Mucosa of rectum (tissue), 2 donors: ENCODE measurements at regions not wholly inside any gene's neighbourhood (a gene's known extent, or its start where the extent isn't known, plus 50 kb on each side); places are given as distances from the start of the nearest gene placed in this dataset.
"Not testable (repeated sequence)": the region's sequence is repeated elsewhere in the genome, so short reads cannot be mapped to it uniquely, and the experiment has no call there.

ENCODE experiments used
- H3K27ac ChIP-seq, 2 donors: one replicate each; pipeline ENCODE4 v1.7.0; 2013; ENCODE audit warnings: inconsistent platforms in 2 of 2, low read depth in 2 of 2, low read length in 2 of 2
- H3K27me3 ChIP-seq, 2 donors: one replicate each; pipeline ENCODE4 v1.7.0; 2013; ENCODE audit warnings: low read length in 2 of 2; ENCODE audit not compliant: control insufficient read depth in 2 of 2, insufficient read depth in 2 of 2
- H3K36me3 ChIP-seq, 2 donors: one replicate each; pipeline ENCODE4 v1.7.0; 2013; ENCODE audit warnings: low read length in 2 of 2; ENCODE audit not compliant: control insufficient read depth in 2 of 2, insufficient read depth in 2 of 2
- H3K4me1 ChIP-seq, 2 donors: one replicate each; pipeline ENCODE4 v1.7.0; 2013; ENCODE audit warnings: low read length in 2 of 2, mild to moderate bottlenecking in 1 of 2; ENCODE audit not compliant: control insufficient read depth in 2 of 2, insufficient read depth in 2 of 2
- H3K4me3 ChIP-seq, 2 donors: one replicate each; pipeline ENCODE4 v1.7.0; 2013; ENCODE audit warnings: low read length in 2 of 2
- H3K9ac ChIP-seq, 2 donors: one replicate each; pipeline ENCODE4 v1.7.0; 2013; ENCODE audit warnings: low read length in 2 of 2, low read depth in 1 of 2, mild to moderate bottlenecking in 1 of 2
- H3K9me3 ChIP-seq, 2 donors: one replicate each; pipeline ENCODE4 v1.7.0; 2013; ENCODE audit warnings: low read length in 2 of 2; ENCODE audit not compliant: control insufficient read depth in 2 of 2
- donor health status: healthy.
- donor health status: Normal muscosa, but diverticular disease.

- H3K27ac ChIP-seq, H3K9ac ChIP-seq, H3K9me3 ChIP-seq: not testable (repeated sequence)
Measured at GRCh38 chr17:27365329-27365945, 71.5 kb downstream of the WSB1 start.

DNA sequence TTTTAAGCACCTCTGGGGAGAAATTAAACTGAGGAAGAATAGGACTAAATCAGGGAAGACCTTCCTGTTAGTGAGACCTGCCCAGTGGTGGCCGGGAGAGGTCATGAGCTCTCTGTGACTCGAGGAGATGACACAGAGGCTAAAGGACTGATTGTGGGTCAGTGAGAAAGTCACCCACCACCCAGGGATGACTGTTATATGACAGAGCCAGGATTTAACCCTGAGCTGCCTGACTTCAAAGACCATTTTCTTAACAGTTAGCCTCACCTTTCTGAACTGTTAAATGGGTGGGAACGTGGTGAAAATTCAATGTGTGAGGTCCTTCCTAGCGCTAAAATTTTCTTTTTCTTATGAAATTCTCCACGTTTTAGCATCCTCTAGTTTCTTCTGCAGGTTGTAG lies 72.5 kb downstream of the WSB1 start:
- H3K4me1 ChIP-seq: no peaks in the 10 kb centered on the region
- no peaks in the 10 kb centered on the region for H3K36me3 ChIP-seq
- H3K27me3 ChIP-seq: no peaks in the 10 kb centered on the region
- H3K4me3 ChIP-seq: no peak overlapping the region
- no peak overlapping the region for H3K27ac ChIP-seq
- no peak overlapping the region for H3K9ac ChIP-seq
- no peaks in the 10 kb centered on the region for H3K9me3 ChIP-seq

More at GRCh38 chr17:27365329-27365945, 71.5 kb downstream of the WSB1 start:
- not testable (repeated sequence) for H3K36me3 ChIP-seq, H3K4me1 ChIP-seq, H3K27me3 ChIP-seq, H3K4me3 ChIP-seq

- Histone ChIP-seq H3K9ac (no peak overlapping the region), H3K4me3 (no peak overlapping the region), H3K36me3 (no peaks in the 10 kb centered on the region), H3K9me3 (no peaks in the 10 kb centered on the region), H3K27me3 (no peaks in the 10 kb centered on the region), H3K4me1 (no peaks in the 10 kb centered on the region), H3K27ac (no peak overlapping the region)
Measured at GRCh38 chr17:27367121-27367981, 73.4 kb downstream of the WSB1 start.

GRCh38 chr17:27368151-27368795 lies 74.4 kb downstream of the WSB1 start:
- Histone ChIP-seq H3K27ac (no peak overlapping the region), H3K4me1 (no peaks in the 10 kb centered on the region), H3K9ac (no peak overlapping the region), H3K27me3 (no peaks in the 10 kb centered on the region), H3K4me3 (no peak overlapping the region), H3K9me3 (no peaks in the 10 kb centered on the region), H3K36me3 (no peaks in the 10 kb centered on the region)

GRCh38 chr17:27368980-27369379 lies 75.1 kb downstream of the WSB1 start:
- Histone ChIP-seq H3K27me3 (no peaks in the 10 kb centered on the region), H3K36me3 (no peaks in the 10 kb centered on the region), H3K9ac (no peak overlapping the region), H3K4me3 (no peak overlapping the region), H3K4me1 (no peaks in the 10 kb centered on the region), H3K9me3 (no peaks in the 10 kb centered on the region), H3K27ac (no peak overlapping the region)

- no peak overlapping the region for H3K9ac ChIP-seq
- no peaks in the 10 kb centered on the region for H3K27me3 ChIP-seq
- H3K4me1 ChIP-seq: no peaks in the 10 kb centered on the region
- no peaks in the 10 kb centered on the region for H3K36me3 ChIP-seq
- H3K4me3 ChIP-seq: no peak overlapping the region
- no peak overlapping the region for H3K27ac ChIP-seq
- no peaks in the 10 kb centered on the region for H3K9me3 ChIP-seq
Measured at GRCh38 chr17:27370776-27371175, 76.9 kb downstream of the WSB1 start.

- H3K4me3 ChIP-seq, H3K27ac ChIP-seq, H3K4me1 ChIP-seq, H3K36me3 ChIP-seq, H3K9me3 ChIP-seq, H3K27me3 ChIP-seq, H3K9ac ChIP-seq: not testable (repeated sequence)
Measured at GRCh38 chr17:27373695-27374094, 79.8 kb downstream of the WSB1 start.

- no peaks in the 10 kb centered on the region for H3K27me3 ChIP-seq
- peaks cover 0 to 2% of the 10 kb centered on the region in 2 donors for H3K4me1 ChIP-seq
- no peaks in the 10 kb centered on the region for H3K9me3 ChIP-seq
- H3K36me3 ChIP-seq: no peaks in the 10 kb centered on the region
- H3K27ac ChIP-seq: no peak overlapping the region
- no peak overlapping the region for H3K9ac ChIP-seq
- no peak overlapping the region for H3K4me3 ChIP-seq
Measured at GRCh38 chr17:27376637-27377547, 79.4 kb upstream of the KSR1 start.

DNA sequence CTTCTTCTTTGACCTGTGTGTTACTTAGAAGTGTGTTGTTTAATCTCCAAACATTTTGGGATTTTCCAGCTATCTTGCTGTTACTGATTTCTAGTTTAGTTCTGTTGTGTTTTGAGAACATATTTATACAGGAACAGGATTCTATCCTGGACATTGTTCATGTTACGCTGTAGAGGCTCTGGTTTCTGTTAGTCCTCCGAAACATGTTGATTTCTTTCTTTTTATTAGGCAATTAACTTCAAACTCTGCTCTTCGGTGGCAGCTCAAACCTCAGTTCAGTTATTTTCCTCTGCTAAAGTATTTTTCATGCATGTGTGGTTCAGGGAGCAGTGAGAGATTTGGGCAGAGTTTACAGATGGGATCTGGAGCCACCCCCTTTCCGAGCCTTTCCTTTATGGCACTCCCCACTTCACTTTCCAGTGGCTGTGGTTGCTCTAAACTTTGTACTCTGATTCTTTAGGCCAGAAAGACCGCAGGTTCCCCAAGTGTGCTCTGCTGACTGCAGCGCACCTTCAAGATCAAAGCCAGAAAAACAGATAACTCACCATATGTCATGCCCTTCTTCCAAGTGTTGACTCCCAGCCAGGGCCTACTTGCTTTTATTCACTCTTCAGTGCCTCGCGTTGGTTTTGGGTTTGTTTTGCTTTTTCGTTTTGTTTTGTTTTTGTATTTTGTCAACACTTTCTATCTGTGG lies 77.6 kb upstream of the KSR1 start:
- H3K27me3 ChIP-seq: no peaks in the 10 kb centered on the region
- no peak overlapping the region for H3K27ac ChIP-seq
- no peak overlapping the region for H3K4me3 ChIP-seq
- H3K4me1 ChIP-seq: peaks cover 0 to 2% of the 10 kb centered on the region in 2 donors
- no peaks in the 10 kb centered on the region for H3K36me3 ChIP-seq
- no peaks in the 10 kb centered on the region for H3K9me3 ChIP-seq
- no peak overlapping the region for H3K9ac ChIP-seq
